KOPT-K1 (cell line): ENCODE measurements at regions not wholly inside any gene's neighbourhood (a gene's known extent, or its start where the extent isn't known, plus 50 kb on each side); places are given as distances from the start of the nearest gene placed in this dataset.
"Not testable (repeated sequence)": the region's sequence is repeated elsewhere in the genome, so short reads cannot be mapped to it uniquely, and the experiment has no call there.

Source experiments
- H3K27ac ChIP-seq: fragments of 200-600 bp; sonication (generic); 2 replicates; pipeline ENCODE4 v1.5.1; 2016; ENCODE audit warnings: antibody characterized with exemption, mild to moderate bottlenecking, low read depth, low read length; ENCODE audit not compliant: poor library complexity, severe bottlenecking
- H3K36me3 ChIP-seq: fragments of 200-600 bp; sonication (generic); 2 replicates; pipeline ENCODE4 v1.5.1; 2017; ENCODE audit warnings: antibody characterized with exemption, mild to moderate bottlenecking, low read length, moderate library complexity; ENCODE audit not compliant: insufficient read depth
- H3K9me3 ChIP-seq: fragments of 200-600 bp; sonication (generic); 2 replicates; pipeline ENCODE4 v1.5.1; 2017; ENCODE audit warnings: antibody characterized with exemption, low read length, mild to moderate bottlenecking; ENCODE audit not compliant: insufficient read depth, poor library complexity, severe bottlenecking

GRCh38 chr12:89781156-89781555 is 72.5 kb upstream of the ATP2B1 start:
- H3K9me3 ChIP-seq: peaks cover 17% of the 10 kb centered on the region
- H3K27ac ChIP-seq: no peak overlapping the region
- no peaks in the 10 kb centered on the region for H3K36me3 ChIP-seq

- no peaks in the 10 kb centered on the region for H3K9me3 ChIP-seq
- H3K27ac ChIP-seq: no peak overlapping the region
- no peaks in the 10 kb centered on the region for H3K36me3 ChIP-seq
Measured at GRCh38 chr12:89779090-89779489, 70.5 kb upstream of the ATP2B1 start.

- H3K9me3 ChIP-seq: no peaks in the 10 kb centered on the region
- no peaks in the 10 kb centered on the region for H3K36me3 ChIP-seq
- H3K27ac ChIP-seq: no peak overlapping the region
Measured at GRCh38 chr12:89777733-89778379, 69.2 kb upstream of the ATP2B1 start.

GRCh38 chr12:89775986-89776365 is 67.3 kb upstream of the ATP2B1 start:
- Histone ChIP-seq H3K9me3 (no peaks in the 10 kb centered on the region), H3K36me3 (no peaks in the 10 kb centered on the region), H3K27ac (no peak overlapping the region)

GRCh38 chr12:89775063-89775985 is 66.7 kb upstream of the ATP2B1 start:
- Histone ChIP-seq H3K36me3 (no peaks in the 10 kb centered on the region), H3K9me3 (no peaks in the 10 kb centered on the region), H3K27ac (no peak overlapping the region)

- H3K9me3 ChIP-seq: no peaks in the 10 kb centered on the region
- H3K27ac ChIP-seq: no peak overlapping the region
Measured at GRCh38 chr12:89774645-89775044, 66.0 kb upstream of the ATP2B1 start.

GRCh38 chr12:89770391-89770790 is 61.8 kb upstream of the ATP2B1 start:
- no peak overlapping the region for H3K27ac ChIP-seq
- no peaks in the 10 kb centered on the region for H3K36me3 ChIP-seq
- H3K9me3 ChIP-seq: peaks cover 4% of the 10 kb centered on the region

More at GRCh38 chr12:89774645-89775044, 66.0 kb upstream of the ATP2B1 start:
- no peaks in the 10 kb centered on the region for H3K36me3 ChIP-seq

GRCh38 chr12:89769483-89769818 is 60.8 kb upstream of the ATP2B1 start:
- Histone ChIP-seq H3K9me3 (peaks cover 4% of the 10 kb centered on the region), H3K27ac (no peak overlapping the region), H3K36me3 (no peaks in the 10 kb centered on the region)

- no peak overlapping the region for H3K27ac ChIP-seq
Measured at GRCh38 chr12:89768586-89769482, 60.2 kb upstream of the ATP2B1 start.

GRCh38 chr12:89765959-89766824 is 57.6 kb upstream of the ATP2B1 start:
- H3K9me3 ChIP-seq: peaks cover 4% of the 10 kb centered on the region
- H3K27ac ChIP-seq: no peak overlapping the region
- no peaks in the 10 kb centered on the region for H3K36me3 ChIP-seq

More at GRCh38 chr12:89768586-89769482, 60.2 kb upstream of the ATP2B1 start:
- Histone ChIP-seq H3K9me3 (peaks cover 4% of the 10 kb centered on the region), H3K36me3 (no peaks in the 10 kb centered on the region)

GRCh38 chr12:89764164-89764563 is 55.5 kb upstream of the ATP2B1 start:
- H3K36me3 ChIP-seq, H3K9me3 ChIP-seq, H3K27ac ChIP-seq: not testable (repeated sequence)

GRCh38 chr12:89762498-89763170 is 54.0 kb upstream of the ATP2B1 start:
- H3K27ac ChIP-seq: no peak overlapping the region

GRCh38 chr12:89760783-89761182 is 52.1 kb upstream of the ATP2B1 start:
- Histone ChIP-seq H3K9me3 (no peaks in the 10 kb centered on the region), H3K27ac (no peak overlapping the region), H3K36me3 (no peaks in the 10 kb centered on the region)

More at GRCh38 chr12:89762498-89763170, 54.0 kb upstream of the ATP2B1 start:
- peaks cover 1% of the 10 kb centered on the region for H3K9me3 ChIP-seq
- no peaks in the 10 kb centered on the region for H3K36me3 ChIP-seq
